Neural cell (in vitro differentiated cells): ENCODE measurements at regions not wholly inside any gene's neighbourhood (a gene's known extent, or its start where the extent isn't known, plus 50 kb on each side); places are given as distances from the start of the nearest gene placed in this dataset.

Experiments
- H2AFZ ChIP-seq: fragments of 200-600, 300-800 bp; sonication (generic), shearing (Covaris generic); 2 replicates; pipeline ENCODE4 v1.6.0; 2014; ENCODE audit warnings: low read depth, mild to moderate bottlenecking, antibody characterized with exemption, low read length, moderate library complexity
- H3F3A ChIP-seq: fragments of 200-600 bp; shearing (Covaris generic); 2 replicates; pipeline ENCODE4 v1.6.1; 2016; ENCODE audit warnings: mild to moderate bottlenecking, moderate library complexity, mixed read lengths, antibody characterized with exemption, low read length; ENCODE audit not compliant: insufficient read depth, poor library complexity, severe bottlenecking
- H3K27ac ChIP-seq: fragments of 200-600, 300-800 bp; sonication (generic), shearing (Covaris generic); 2 replicates; pipeline ENCODE4 v1.5.1; 2014; ENCODE audit warnings: mild to moderate bottlenecking, low read length, moderate library complexity
- H3K27me3 ChIP-seq: fragments of 300-800, 200-600 bp; sonication (generic), shearing (Covaris generic); 2 replicates; pipeline ENCODE4 v1.6.0; 2014; ENCODE audit warnings: mild to moderate bottlenecking, low read depth, low read length, moderate library complexity; ENCODE audit not compliant: insufficient read depth
- H3K36me3 ChIP-seq: fragments of 300-800, 200-600 bp; sonication (generic), shearing (Covaris generic); 2 replicates; pipeline ENCODE4 v1.5.1; 2014; ENCODE audit warnings: mild to moderate bottlenecking, antibody characterized with exemption, low read length, moderate library complexity; ENCODE audit not compliant: insufficient read depth
- H3K4me2 ChIP-seq: fragments of 300-800, 200-600 bp; sonication (generic), shearing (Covaris generic); 2 replicates; pipeline ENCODE4 v1.6.0; 2014; ENCODE audit warnings: mild to moderate bottlenecking, low read length
- H3K4me3 ChIP-seq: fragments of 300-800, 200-600 bp; sonication (generic), shearing (Covaris generic); 2 replicates; pipeline ENCODE4 v1.5.1; 2014; ENCODE audit warnings: mild to moderate bottlenecking, low read length, moderate library complexity
- H3K79me2 ChIP-seq: fragments of 200-600 bp; shearing (Covaris generic); replicated peaks from 2 replicates; pipeline ENCODE4 v1.6.0; 2014; ENCODE audit warnings: mild to moderate bottlenecking, low read length, moderate library complexity; ENCODE audit not compliant: insufficient read depth
- H3K9ac ChIP-seq: fragments of 300-800, 200-600 bp; sonication (generic), shearing (Covaris generic); 2 replicates; pipeline ENCODE4 v1.6.1; 2016; ENCODE audit warnings: mild to moderate bottlenecking, low read length, mixed read lengths
- H3K9me2 ChIP-seq: fragments of 200-600 bp; shearing (Covaris generic); 2 replicates; pipeline ENCODE4 v1.6.1; 2016; ENCODE audit warnings: mild to moderate bottlenecking, low read length, mixed read lengths; ENCODE audit not compliant: insufficient read depth
- H3K9me3 ChIP-seq: fragments of 200-600, 300-800 bp; sonication (generic), shearing (Covaris generic); 2 replicates; pipeline ENCODE4 v1.6.1; 2016; ENCODE audit warnings: mild to moderate bottlenecking, mixed run types, low read length, moderate library complexity, mixed read lengths
- H4K20me1 ChIP-seq: fragments of 200-600 bp; shearing (Covaris generic); 2 replicates; pipeline ENCODE4 v1.6.1; 2016; ENCODE audit warnings: mild to moderate bottlenecking, mixed run types; ENCODE audit not compliant: insufficient read depth
- EP300 ChIP-seq: fragments of 450-650 bp; conservative IDR thresholded peaks from 2 replicates; pipeline ENCODE4 v1.6.1; 2014; ENCODE audit warnings: antibody characterized with exemption, mild to moderate bottlenecking, moderate library complexity; ENCODE audit not compliant: poor library complexity, severe bottlenecking
- EZH2 ChIP-seq: fragments of 200-600, 300-800 bp; shearing (Covaris generic), sonication (generic); IDR thresholded peaks from 2 replicates; pipeline ENCODE4 v1.6.1; 2014; ENCODE audit warnings: antibody characterized with exemption, low read length, borderline replicate concordance, mild to moderate bottlenecking; ENCODE audit not compliant: insufficient read depth, poor library complexity, severe bottlenecking
- MXI1 ChIP-seq: fragments of 450-650 bp; conservative IDR thresholded peaks from 2 replicates; pipeline ENCODE4 v1.6.1; 2014; ENCODE audit warnings: antibody characterized with exemption, mild to moderate bottlenecking; ENCODE audit not compliant: poor library complexity, severe bottlenecking
- POLR2AphosphoS5 ChIP-seq: IDR thresholded peaks from 2 replicates; pipeline ENCODE4 v1.6.1; 2012
- RAD21 ChIP-seq: fragments of 450-650 bp; conservative IDR thresholded peaks from 2 replicates; pipeline ENCODE4 v1.6.1; 2014; ENCODE audit warnings: antibody characterized with exemption, mild to moderate bottlenecking, moderate library complexity
- REST ChIP-seq: IDR thresholded peaks from 2 replicates; pipeline ENCODE4 v1.6.1; 2012; ENCODE audit warnings: borderline replicate concordance
- SMC3 ChIP-seq: fragments of 450-650 bp; conservative IDR thresholded peaks from 2 replicates; pipeline ENCODE4 v1.6.1; 2014; ENCODE audit warnings: antibody characterized with exemption, mild to moderate bottlenecking, moderate library complexity; ENCODE audit not compliant: poor library complexity
- TAF1 ChIP-seq: IDR thresholded peaks from 2 replicates; pipeline ENCODE4 v1.6.1; 2012; ENCODE audit warnings: low read depth
- TF ChIP-seq, protein P1 (sequence below): fragments of 450-650 bp; IDR thresholded peaks from 2 replicates; pipeline ENCODE4 v1.5.1; 2014; ENCODE audit warnings: antibody characterized with exemption, mild to moderate bottlenecking, moderate library complexity; ENCODE audit not compliant: poor library complexity, severe bottlenecking

DNA sequence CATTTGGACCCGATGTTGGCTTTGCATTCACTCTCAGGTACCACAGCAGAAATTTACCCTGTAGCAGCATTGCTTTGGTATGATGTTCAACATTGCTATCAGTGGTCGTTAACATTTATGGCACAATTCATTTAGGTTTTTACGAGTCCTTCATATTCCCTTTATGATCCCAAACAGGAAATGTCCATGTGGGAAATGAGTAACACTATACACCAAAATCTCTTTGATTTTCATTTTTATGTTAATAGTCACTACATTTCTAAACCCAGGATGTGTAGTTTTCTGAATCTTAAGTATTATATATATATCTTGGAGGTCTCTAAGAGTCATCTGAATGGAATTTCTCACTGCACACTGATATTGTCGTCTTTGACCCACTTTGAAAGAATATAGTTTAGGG is 78.5 kb upstream of the RBMS3 start:
- no peak overlapping the region for H3K4me2 ChIP-seq
- no peak for TF ChIP-seq POLR2AphosphoS5
- no peak for TF ChIP-seq RAD21

DNA sequence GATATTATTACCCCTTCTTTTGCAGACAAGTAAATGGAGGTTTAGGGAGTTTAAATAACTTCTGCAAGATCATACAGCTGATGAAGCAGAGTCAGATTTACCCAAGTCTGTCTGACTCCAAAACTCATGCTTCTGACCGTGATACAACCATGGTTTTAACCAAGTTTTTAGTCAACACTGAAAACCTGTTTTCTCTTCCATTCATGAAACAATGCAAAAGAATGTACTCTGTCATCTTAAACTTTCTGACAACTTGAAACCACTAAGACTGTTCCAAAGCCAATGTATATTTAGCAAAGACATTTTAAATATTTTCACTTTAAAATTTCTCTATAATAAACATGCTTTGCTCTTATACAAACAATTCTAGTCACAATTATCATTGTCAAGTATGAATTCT is 77.0 kb upstream of the RBMS3 start:
- H3K9ac ChIP-seq, result no peak overlapping the region
- H3K4me2 ChIP-seq, result no peak overlapping the region
- no peaks in the 10 kb centered on the region for H3K27me3 ChIP-seq
- H3F3A ChIP-seq, result no peaks in the 10 kb centered on the region
- H3K79me2 ChIP-seq, result no peaks in the 10 kb centered on the region
- H3K9me2 ChIP-seq, result no peaks in the 10 kb centered on the region
- H3K9me3 ChIP-seq, result no peaks in the 10 kb centered on the region
- no peak overlapping the region for H2AFZ ChIP-seq
- no peak overlapping the region for H3K4me3 ChIP-seq
- TF ChIP-seq EZH2 (no peak), POLR2AphosphoS5 (no peak), REST (no peak), RAD21 (no peak), MXI1 (no peak), TAF1 (no peak), SMC3 (no peak), EP300 (no peak)
- TF ChIP-seq, protein P1, sequence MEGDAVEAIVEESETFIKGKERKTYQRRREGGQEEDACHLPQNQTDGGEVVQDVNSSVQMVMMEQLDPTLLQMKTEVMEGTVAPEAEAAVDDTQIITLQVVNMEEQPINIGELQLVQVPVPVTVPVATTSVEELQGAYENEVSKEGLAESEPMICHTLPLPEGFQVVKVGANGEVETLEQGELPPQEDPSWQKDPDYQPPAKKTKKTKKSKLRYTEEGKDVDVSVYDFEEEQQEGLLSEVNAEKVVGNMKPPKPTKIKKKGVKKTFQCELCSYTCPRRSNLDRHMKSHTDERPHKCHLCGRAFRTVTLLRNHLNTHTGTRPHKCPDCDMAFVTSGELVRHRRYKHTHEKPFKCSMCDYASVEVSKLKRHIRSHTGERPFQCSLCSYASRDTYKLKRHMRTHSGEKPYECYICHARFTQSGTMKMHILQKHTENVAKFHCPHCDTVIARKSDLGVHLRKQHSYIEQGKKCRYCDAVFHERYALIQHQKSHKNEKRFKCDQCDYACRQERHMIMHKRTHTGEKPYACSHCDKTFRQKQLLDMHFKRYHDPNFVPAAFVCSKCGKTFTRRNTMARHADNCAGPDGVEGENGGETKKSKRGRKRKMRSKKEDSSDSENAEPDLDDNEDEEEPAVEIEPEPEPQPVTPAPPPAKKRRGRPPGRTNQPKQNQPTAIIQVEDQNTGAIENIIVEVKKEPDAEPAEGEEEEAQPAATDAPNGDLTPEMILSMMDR, result no peak
- no peaks in the 10 kb centered on the region for H3K36me3 ChIP-seq
- no peaks in the 10 kb centered on the region for H4K20me1 ChIP-seq
- H3K27ac ChIP-seq, result no peak overlapping the region

More for the DNA sequence above, 78.5 kb upstream of the RBMS3 start:
- H3K27me3 ChIP-seq, result no peaks in the 10 kb centered on the region
- no peak overlapping the region for H3K4me3 ChIP-seq
- no peak overlapping the region for H2AFZ ChIP-seq
- H3K9me2 ChIP-seq, result no peaks in the 10 kb centered on the region
- no peaks in the 10 kb centered on the region for H3K36me3 ChIP-seq
- no peaks in the 10 kb centered on the region for H3K79me2 ChIP-seq
- H4K20me1 ChIP-seq, result no peaks in the 10 kb centered on the region
- H3F3A ChIP-seq, result no peaks in the 10 kb centered on the region
- H3K9me3 ChIP-seq, result no peaks in the 10 kb centered on the region
- H3K27ac ChIP-seq, result no peak overlapping the region
- no peak overlapping the region for H3K9ac ChIP-seq

DNA sequence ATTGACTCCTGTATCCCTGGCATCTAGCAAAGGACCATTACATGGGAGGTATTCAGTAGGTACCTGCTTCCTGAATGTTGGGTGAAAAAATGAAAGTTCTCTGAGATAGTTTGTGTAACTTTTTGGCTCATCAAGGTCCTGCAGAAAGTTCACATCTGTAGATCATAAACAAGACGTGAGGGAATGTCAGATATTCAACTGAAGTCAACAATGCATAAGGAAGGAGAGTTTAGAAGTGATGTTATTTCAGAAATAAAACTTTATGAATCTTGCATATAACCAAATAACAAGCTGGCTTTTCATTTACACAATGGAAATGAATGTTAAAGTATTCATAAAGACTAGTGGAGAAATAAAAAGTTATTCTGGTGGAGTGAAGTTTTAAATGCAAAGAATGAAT is 73.4 kb upstream of the RBMS3 start:
- no peaks in the 10 kb centered on the region for H3K79me2 ChIP-seq
- no peaks in the 10 kb centered on the region for H3K9me3 ChIP-seq

More for the DNA sequence above, 73.4 kb upstream of the RBMS3 start:
- Histone ChIP-seq H3K36me3 (no peaks in the 10 kb centered on the region), H4K20me1 (no peaks in the 10 kb centered on the region), H3K9me2 (no peaks in the 10 kb centered on the region), H3K27ac (no peak overlapping the region), H3K27me3 (no peaks in the 10 kb centered on the region), H3K9ac (no peak overlapping the region), H3K4me2 (no peak overlapping the region), H2AFZ (no peak overlapping the region), H3K4me3 (no peak overlapping the region), H3F3A (no peaks in the 10 kb centered on the region)
- TF ChIP-seq EP300, result no peak
- TF ChIP-seq MXI1, result no peak
- TF ChIP-seq RAD21, result no peak
- TF ChIP-seq, protein P1, result no peak
- TF ChIP-seq TAF1, result no peak
- no peak for TF ChIP-seq REST
- TF ChIP-seq POLR2AphosphoS5, result no peak
- no peak for TF ChIP-seq SMC3
